ENCODE measurements at regions not wholly inside any gene's neighbourhood (a gene's known extent, or its start where the extent isn't known, plus 50 kb on each side); places are given as distances from the start of the nearest gene placed in this dataset.
A peak's percentile ranks its signal among the peaks of the same experiment; 100 is the strongest.

DNA sequence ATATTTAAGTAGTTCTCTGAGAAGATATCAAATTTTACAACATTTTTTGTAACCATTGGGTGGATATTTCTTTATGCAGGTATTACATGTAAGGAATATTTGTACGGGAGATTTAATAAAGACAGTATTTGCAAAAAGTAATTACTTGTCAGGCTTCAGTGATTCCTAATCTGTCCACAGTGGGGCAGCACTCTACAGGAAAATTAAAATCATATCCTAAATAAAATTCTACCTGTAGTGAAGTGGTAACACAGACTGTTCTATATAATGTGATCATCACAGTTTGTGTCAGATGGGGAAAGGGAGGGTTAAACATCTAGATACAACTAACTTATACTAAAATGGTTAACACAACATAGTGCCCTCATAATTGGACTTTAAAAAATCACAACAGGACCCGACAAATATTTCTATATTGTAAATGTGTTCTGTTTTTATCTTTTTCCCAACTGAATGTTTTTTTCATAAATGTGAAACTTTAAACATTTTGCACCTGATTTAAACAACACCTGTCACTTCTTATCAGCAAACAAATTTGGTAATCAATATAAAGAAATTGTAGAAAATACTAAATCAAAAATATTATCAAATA is 145.6 kb upstream of the MANEA start:
- peak in 4 of 6 experiments; percentile 36 to 60 (median 40) for TF ChIP-seq CTCF (IDR thresholded peaks at IDR 0.05)
- TF ChIP-seq POLR2A (IDR thresholded peaks at IDR 0.05): no peak

Data from thyroid gland (tissue), 4 donors.